ENCODE measurements at regions not wholly inside any gene's neighbourhood (a gene's known extent, or its start where the extent isn't known, plus 50 kb on each side); places are given as distances from the start of the nearest gene placed in this dataset.

- Mint-ChIP-seq H3K27me3 (ENCODE audit: insufficient read depth) (peaks cover 8% of the 10 kb centered on the region), H3K36me3 (ENCODE audit: low read depth) (no peaks in the 10 kb centered on the region), H3K4me1 (ENCODE audit: low read depth) (peaks cover 4% of the 10 kb centered on the region), H3K4me3 (no peak overlapping the region), H3K27ac (no peak overlapping the region), H3K9me3 (no peaks in the 10 kb centered on the region)
- TF ChIP-seq, protein P1, sequence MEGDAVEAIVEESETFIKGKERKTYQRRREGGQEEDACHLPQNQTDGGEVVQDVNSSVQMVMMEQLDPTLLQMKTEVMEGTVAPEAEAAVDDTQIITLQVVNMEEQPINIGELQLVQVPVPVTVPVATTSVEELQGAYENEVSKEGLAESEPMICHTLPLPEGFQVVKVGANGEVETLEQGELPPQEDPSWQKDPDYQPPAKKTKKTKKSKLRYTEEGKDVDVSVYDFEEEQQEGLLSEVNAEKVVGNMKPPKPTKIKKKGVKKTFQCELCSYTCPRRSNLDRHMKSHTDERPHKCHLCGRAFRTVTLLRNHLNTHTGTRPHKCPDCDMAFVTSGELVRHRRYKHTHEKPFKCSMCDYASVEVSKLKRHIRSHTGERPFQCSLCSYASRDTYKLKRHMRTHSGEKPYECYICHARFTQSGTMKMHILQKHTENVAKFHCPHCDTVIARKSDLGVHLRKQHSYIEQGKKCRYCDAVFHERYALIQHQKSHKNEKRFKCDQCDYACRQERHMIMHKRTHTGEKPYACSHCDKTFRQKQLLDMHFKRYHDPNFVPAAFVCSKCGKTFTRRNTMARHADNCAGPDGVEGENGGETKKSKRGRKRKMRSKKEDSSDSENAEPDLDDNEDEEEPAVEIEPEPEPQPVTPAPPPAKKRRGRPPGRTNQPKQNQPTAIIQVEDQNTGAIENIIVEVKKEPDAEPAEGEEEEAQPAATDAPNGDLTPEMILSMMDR (IDR thresholded peaks at IDR 0.05): no peak
- no peak for DNase-seq
These were observed 162.1 kb upstream of the GMDS start for GRCh38 chr6:2407525-2407924.

GRCh38 chr6:2404211-2404929 is 159.0 kb upstream of the GMDS start:
- H3K36me3 Mint-ChIP-seq (ENCODE audit: low read depth): peaks cover 6% of the 10 kb centered on the region; the same call in 1 of the 2 replicates
- H3K27ac Mint-ChIP-seq: no peak overlapping the region
- no peak for DNase-seq
- no peak overlapping the region for H3K4me3 Mint-ChIP-seq
- TF ChIP-seq, protein P1 (IDR thresholded peaks at IDR 0.05): no peak
- H3K4me1 Mint-ChIP-seq (ENCODE audit: low read depth): no peaks in the 10 kb centered on the region
- peaks cover 6% of the 10 kb centered on the region for H3K27me3 Mint-ChIP-seq (ENCODE audit: insufficient read depth)
- peaks cover 5% of the 10 kb centered on the region for H3K9me3 Mint-ChIP-seq

DNA sequence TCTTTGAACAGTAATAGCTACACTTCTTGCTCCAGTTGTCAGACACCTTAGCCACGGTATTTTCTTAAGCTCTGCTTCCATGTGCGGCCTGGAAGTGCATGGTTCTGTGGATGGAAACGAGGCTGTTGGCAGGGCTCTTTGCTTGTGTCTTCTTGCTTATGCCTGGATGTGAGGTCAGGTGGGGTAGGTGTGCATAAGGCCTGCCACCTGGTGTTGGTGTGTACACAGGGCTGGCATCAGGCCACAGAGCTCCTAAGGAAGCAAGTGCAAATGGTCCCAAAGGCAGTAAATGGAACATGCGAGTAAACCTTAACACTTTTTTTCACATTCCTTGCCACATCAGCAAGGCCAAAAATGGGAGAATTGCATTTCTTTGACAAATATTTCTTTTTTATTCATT is 158.1 kb upstream of the GMDS start:
- TF ChIP-seq, protein P1 (IDR thresholded peaks at IDR 0.05): no peak
- Mint-ChIP-seq H3K36me3 (ENCODE audit: low read depth) (peaks cover 6% of the 10 kb centered on the region; the same call in 1 of the 2 replicates), H3K4me1 (ENCODE audit: low read depth) (no peaks in the 10 kb centered on the region), H3K27ac (no peak overlapping the region), H3K4me3 (no peak overlapping the region), H3K9me3 (peaks cover 5% of the 10 kb centered on the region), H3K27me3 (ENCODE audit: insufficient read depth) (peaks cover 6% of the 10 kb centered on the region)
- no peak for DNase-seq

- Mint-ChIP-seq H3K36me3 (ENCODE audit: low read depth) (peaks cover 6% of the 10 kb centered on the region; the same call in 1 of the 2 replicates), H3K9me3 (peaks cover 5% of the 10 kb centered on the region), H3K4me3 (peak overlapping the region; percentile 67), H3K4me1 (ENCODE audit: low read depth) (peaks cover 15% of the 10 kb centered on the region), H3K27ac (peak overlapping the region; percentile 71; the same call in 1 of the 2 replicates), H3K27me3 (ENCODE audit: insufficient read depth) (no peaks in the 10 kb centered on the region; the same call in 1 of the 2 replicates)
- DNase-seq: peak; percentile 63
- TF ChIP-seq, protein P1 (IDR thresholded peaks at IDR 0.05): no peak
These were observed 151.6 kb upstream of the GMDS start for GRCh38 chr6:2396846-2397630.

DNA sequence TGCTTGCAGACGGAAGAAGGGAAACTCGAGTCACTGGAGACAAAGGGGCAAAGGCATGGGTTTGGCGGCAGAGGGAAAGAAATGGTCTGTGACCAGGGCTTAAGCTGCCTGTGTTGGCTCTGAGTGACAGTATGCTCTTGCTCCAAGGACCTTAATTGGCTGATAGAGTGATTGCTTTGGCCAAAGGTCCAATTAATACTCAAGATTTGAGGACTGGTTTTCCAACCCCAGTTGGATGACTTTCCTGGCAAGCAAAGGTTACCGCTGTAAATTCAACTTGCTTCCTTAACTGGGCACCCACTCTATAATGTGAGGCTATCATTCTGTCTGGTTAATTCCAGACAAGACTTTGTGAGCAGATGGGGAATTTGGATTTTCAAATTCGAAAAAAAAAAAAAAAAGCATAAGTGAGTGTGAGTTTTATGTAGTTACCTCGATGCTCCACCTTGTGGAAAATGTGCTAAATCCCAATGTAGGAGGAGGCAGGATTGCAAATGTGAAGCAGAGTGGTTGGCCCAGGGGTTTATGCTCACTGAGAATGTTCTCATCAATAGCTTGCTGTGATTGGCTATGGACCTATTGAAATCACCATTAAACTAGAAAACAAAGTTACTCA is 150.7 kb upstream of the GMDS start:
- TF ChIP-seq, protein P1 (IDR thresholded peaks at IDR 0.05): no peak
- no peak overlapping the region for H3K4me3 Mint-ChIP-seq
- H3K27ac Mint-ChIP-seq: no peak overlapping the region; the same call in 1 of the 2 replicates
- peaks cover 2% of the 10 kb centered on the region for H3K9me3 Mint-ChIP-seq
- H3K36me3 Mint-ChIP-seq (ENCODE audit: low read depth): peaks cover 2% of the 10 kb centered on the region; the same call in 1 of the 2 replicates
- no peak for DNase-seq
- H3K27me3 Mint-ChIP-seq (ENCODE audit: insufficient read depth): no peaks in the 10 kb centered on the region; the same call in 1 of the 2 replicates
- H3K4me1 Mint-ChIP-seq (ENCODE audit: low read depth): peaks cover 15% of the 10 kb centered on the region

Data from HFFc6 (cell line).